Spleen (tissue), 11 donors: ENCODE measurements at regions not wholly inside any gene's neighbourhood (a gene's known extent, or its start where the extent isn't known, plus 50 kb on each side); places are given as distances from the start of the nearest gene placed in this dataset.

Experiments
- DNase-seq: peaks from one replicate; pipeline ENCODE4 v3.0.0-alpha.2; 2020
- H3K27ac ChIP-seq, 8 donors: fragments of 200-600 bp; sonication (generic) in 7 of 8; 1 replicate in 4 of 8; 2 replicates in 4 of 8; pipeline versions ENCODE4 v1.5.0 to v1.8.0; 2016 to 2021; ENCODE audit warnings: inconsistent platforms in 4 of 8, mild to moderate bottlenecking in 4 of 8, moderate library complexity in 1 of 8
- H3K27me3 ChIP-seq, 7 donors: fragments of 200-600 bp; sonication (generic) in 6 of 7; replicated peaks in 1 of 7; 1 replicate in 4 of 7; 2 replicates in 3 of 7; pipeline versions ENCODE4 v1.5.0 to v1.8.0; 2016 to 2021; ENCODE audit warnings: inconsistent platforms in 3 of 7, mild to moderate bottlenecking in 1 of 7
- H3K36me3 ChIP-seq, 6 donors: fragments of 200-600 bp; sonication (generic) in 5 of 6; 1 replicate in 4 of 6; 2 replicates in 2 of 6; pipeline versions ENCODE4 v1.5.0 to v1.8.0; 2016 to 2021; ENCODE audit warnings: inconsistent platforms in 2 of 6
- H3K4me1 ChIP-seq, 6 donors: fragments of 200-600 bp; sonication (generic) in 5 of 6; 1 replicate in 3 of 6; 2 replicates in 3 of 6; pipeline versions ENCODE4 v1.5.0 to v1.8.0; 2016 to 2021; ENCODE audit warnings: inconsistent platforms in 3 of 6
- H3K4me3 ChIP-seq, 8 donors: fragments of 200-600 bp; sonication (generic) in 7 of 8; 1 replicate in 4 of 8; 2 replicates in 4 of 8; pipeline versions ENCODE4 v1.5.0 to v1.8.0; 2016 to 2021; ENCODE audit warnings: inconsistent platforms in 4 of 8, mild to moderate bottlenecking in 4 of 8, moderate library complexity in 2 of 8
- H3K9me3 ChIP-seq, 8 donors: fragments of 200-600 bp; sonication (generic) in 7 of 8; 1 replicate in 4 of 8; 2 replicates in 4 of 8; pipeline versions ENCODE4 v1.5.0 to v1.8.0; 2016 to 2021; ENCODE audit warnings: inconsistent platforms in 4 of 8
- POLR2A ChIP-seq, 3 donors: fragments of 450-650 bp; IDR thresholded peaks; one replicate each; pipeline ENCODE4 v1.5.1; 2017; ENCODE audit warnings: antibody characterized with exemption in 3 of 3, mild to moderate bottlenecking in 1 of 3
- POLR2AphosphoS5 ChIP-seq, 3 donors: sonication (generic); formaldehyde crosslinking; IDR thresholded peaks; one replicate each; pipeline ENCODE4 v1.5.1; 2017; ENCODE audit warnings: antibody characterized with exemption in 3 of 3
- WGBS, 5 donors: extraction: QIAGEN DNeasy Blood & Tissue Kit in 3 of 5; methylation state at CpG; one replicate each; pipeline versions ENCODE4 v1.1.5 to v1.1.7; 2013 to 2018; 5-methylcytosine and 5-hydroxymethylcytosine counted together
- intact Hi-C: fragments of 100-400 bp; cut with DNase I; formaldehyde crosslinking; loops from one replicate; pipeline ENCODE4 v1.15.0; 2023; ENCODE audit warnings: low total_unique reads
- TF ChIP-seq, protein P1 (sequence below), 11 experiments: fragments of 200-600 bp in 7 of 11; fragments of 450-650 bp in 4 of 11; sonication (generic) in 4 of 11; IDR thresholded peaks in 8 of 11; conservative IDR thresholded peaks in 3 of 11; 1 replicate in 7 of 11; 2 replicates in 4 of 11; pipeline versions ENCODE4 v1.4.0 to v1.8.0; 2016 to 2021; ENCODE audit warnings: antibody characterized with exemption in 11 of 11, inconsistent platforms in 4 of 11, mild to moderate bottlenecking in 1 of 11
- donor health status: healthy with polysubstance abuse.
- donor health status: DM: no; HTN: no; CAD: no; lungs with moderate emphysema.
- donor health status: DM: no; HTN: no; CAD: no.
- donor health status: Bipolar disorder and iron deficiency.
- donor health status: healthy.
- donor health status: DM: no; HTN: no; CAD: no.
- donor health status: DM: yes; HTN: yes; CAD: no.

DNA sequence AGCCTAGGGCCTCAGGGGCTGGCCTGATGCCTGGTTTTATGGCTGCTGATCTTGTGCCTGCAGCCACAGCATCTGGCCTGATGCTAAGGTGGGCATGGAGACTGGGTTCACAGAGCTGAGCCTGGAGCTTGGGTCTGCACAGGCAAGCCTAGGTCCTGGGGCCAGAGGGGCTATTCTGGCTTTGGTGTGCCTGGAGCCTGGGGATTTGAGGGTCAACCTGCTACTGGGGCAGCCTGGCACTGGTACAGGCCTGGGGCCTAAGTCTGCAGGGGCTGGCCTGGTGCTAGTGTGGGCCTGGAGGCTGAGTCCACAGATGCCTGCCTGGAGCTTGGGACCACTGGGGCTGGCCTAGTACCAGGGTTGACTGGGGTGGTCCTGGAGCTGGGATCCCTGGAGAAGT is 481.8 kb upstream of the GHITM start:
- Histone ChIP-seq H3K27ac (no peak overlapping the region), H3K9me3 (peaks cover 0 to 6% (median 0%) of the 10 kb centered on the region in 8 donors), H3K27me3 (no peaks in the 10 kb centered on the region), H3K36me3 (no peaks in the 10 kb centered on the region), H3K4me1 (no peaks in the 10 kb centered on the region), H3K4me3 (no peak overlapping the region)
- no peak for DNase-seq
- intact Hi-C loops = no loop called here
- TF ChIP-seq POLR2A (IDR thresholded peaks at IDR 0.05) = no peak
- TF ChIP-seq, protein P1, sequence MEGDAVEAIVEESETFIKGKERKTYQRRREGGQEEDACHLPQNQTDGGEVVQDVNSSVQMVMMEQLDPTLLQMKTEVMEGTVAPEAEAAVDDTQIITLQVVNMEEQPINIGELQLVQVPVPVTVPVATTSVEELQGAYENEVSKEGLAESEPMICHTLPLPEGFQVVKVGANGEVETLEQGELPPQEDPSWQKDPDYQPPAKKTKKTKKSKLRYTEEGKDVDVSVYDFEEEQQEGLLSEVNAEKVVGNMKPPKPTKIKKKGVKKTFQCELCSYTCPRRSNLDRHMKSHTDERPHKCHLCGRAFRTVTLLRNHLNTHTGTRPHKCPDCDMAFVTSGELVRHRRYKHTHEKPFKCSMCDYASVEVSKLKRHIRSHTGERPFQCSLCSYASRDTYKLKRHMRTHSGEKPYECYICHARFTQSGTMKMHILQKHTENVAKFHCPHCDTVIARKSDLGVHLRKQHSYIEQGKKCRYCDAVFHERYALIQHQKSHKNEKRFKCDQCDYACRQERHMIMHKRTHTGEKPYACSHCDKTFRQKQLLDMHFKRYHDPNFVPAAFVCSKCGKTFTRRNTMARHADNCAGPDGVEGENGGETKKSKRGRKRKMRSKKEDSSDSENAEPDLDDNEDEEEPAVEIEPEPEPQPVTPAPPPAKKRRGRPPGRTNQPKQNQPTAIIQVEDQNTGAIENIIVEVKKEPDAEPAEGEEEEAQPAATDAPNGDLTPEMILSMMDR (IDR thresholded peaks at IDR 0.05 in 8 of 11, conservative IDR thresholded peaks at IDR 0.05 in 3 of 11) = no peak
- TF ChIP-seq POLR2AphosphoS5 (IDR thresholded peaks at IDR 0.05) = no peak

DNA sequence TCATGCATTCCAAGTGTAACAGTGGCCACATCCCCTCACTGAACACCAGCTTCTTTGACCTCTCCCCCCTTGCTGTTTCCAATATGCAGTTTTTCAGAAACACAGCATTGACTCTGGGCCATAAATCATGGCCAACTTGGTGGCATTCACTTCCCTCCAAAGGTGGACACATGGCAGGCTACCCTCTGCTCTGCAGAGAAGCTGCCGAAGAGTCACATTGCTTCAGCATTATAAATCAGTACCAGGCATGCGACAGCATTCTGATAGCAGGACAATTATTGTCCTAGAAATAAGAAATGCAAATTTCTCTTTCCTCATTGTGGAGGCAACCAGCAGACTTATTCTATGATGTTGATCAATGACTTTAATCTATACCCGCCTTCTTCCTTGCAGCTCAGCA is 475.4 kb upstream of the GHITM start:
- H3K4me1 ChIP-seq = no peaks in the 10 kb centered on the region
- no peaks in the 10 kb centered on the region for H3K36me3 ChIP-seq
- no peak overlapping the region for H3K4me3 ChIP-seq
- peaks cover 0 to 11% (median 0%) of the 10 kb centered on the region in 8 donors for H3K9me3 ChIP-seq
- 65 to 87% (median 72%) methylated on average over 3 of the region's 3 CpGs for WGBS, 5 donors
- no peak overlapping the region for H3K27ac ChIP-seq
- no peak for DNase-seq
- no peaks in the 10 kb centered on the region for H3K27me3 ChIP-seq
- TF ChIP-seq POLR2A (IDR thresholded peaks at IDR 0.05) (no peak), POLR2AphosphoS5 (IDR thresholded peaks at IDR 0.05) (no peak)
- TF ChIP-seq, protein P1 (IDR thresholded peaks at IDR 0.05 in 8 of 11, conservative IDR thresholded peaks at IDR 0.05 in 3 of 11) = no peak
- intact Hi-C loops = no loop called here

DNA sequence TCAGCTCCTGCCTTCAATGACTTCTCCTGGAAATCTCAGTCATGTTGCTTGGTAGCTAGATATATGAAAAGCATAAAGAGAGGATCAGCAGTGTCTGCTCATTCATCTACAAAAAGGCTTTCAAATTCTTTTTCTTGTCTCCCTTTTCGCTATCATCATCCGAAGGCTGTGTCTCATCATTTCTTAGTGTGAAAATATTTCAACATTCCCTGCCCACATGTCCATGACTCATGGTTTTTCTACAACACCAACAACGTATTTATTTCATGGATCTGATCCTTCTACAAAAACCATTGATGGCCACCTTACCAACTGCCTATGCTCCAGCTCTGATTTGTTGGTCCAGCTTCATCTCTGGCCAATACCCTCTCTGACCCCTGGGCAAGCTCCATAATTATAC is 472.5 kb upstream of the GHITM start:
- WGBS, 5 donors = 72 to 82% (median 80%) methylated on average over 3 of the region's 3 CpGs
- DNase-seq = no peak
- no peak overlapping the region for H3K27ac ChIP-seq
- TF ChIP-seq POLR2A (IDR thresholded peaks at IDR 0.05) (no peak), POLR2AphosphoS5 (IDR thresholded peaks at IDR 0.05) (no peak)
- TF ChIP-seq, protein P1 (IDR thresholded peaks at IDR 0.05 in 8 of 11, conservative IDR thresholded peaks at IDR 0.05 in 3 of 11) = no peak
- H3K36me3 ChIP-seq = no peaks in the 10 kb centered on the region
- H3K27me3 ChIP-seq = no peaks in the 10 kb centered on the region
- H3K9me3 ChIP-seq = peaks cover 0 to 11% (median 0%) of the 10 kb centered on the region in 8 donors
- intact Hi-C loops = no loop called here
- H3K4me1 ChIP-seq = no peaks in the 10 kb centered on the region
- no peak overlapping the region for H3K4me3 ChIP-seq

DNA sequence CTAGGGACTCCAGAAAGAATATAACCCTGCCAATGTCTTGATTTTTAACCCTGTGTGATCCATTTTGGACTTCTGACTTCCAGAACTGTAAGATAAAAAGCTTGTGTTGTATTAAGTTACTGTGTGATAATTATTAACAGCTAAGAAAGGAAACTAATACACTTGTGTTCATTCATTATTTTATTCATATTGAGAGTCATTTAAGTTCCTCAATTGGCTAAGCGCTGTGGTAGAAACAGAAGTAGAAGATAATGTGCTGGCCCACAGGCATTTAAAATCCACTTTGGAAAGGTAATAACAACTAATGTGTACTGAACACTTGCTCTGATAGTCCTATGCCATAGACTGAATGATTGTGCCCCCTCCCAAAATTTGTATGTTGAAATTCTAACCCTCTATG is 471.7 kb upstream of the GHITM start:
- DNase-seq = no peak
- Histone ChIP-seq H3K9me3 (peaks cover 0 to 11% (median 0%) of the 10 kb centered on the region in 8 donors), H3K27ac (no peak overlapping the region), H3K4me3 (no peak overlapping the region), H3K27me3 (no peaks in the 10 kb centered on the region), H3K4me1 (no peaks in the 10 kb centered on the region), H3K36me3 (no peaks in the 10 kb centered on the region)
- intact Hi-C loops = no loop called here
- TF ChIP-seq POLR2A (IDR thresholded peaks at IDR 0.05) (no peak), POLR2AphosphoS5 (IDR thresholded peaks at IDR 0.05) (no peak)
- TF ChIP-seq, protein P1 (IDR thresholded peaks at IDR 0.05 in 8 of 11, conservative IDR thresholded peaks at IDR 0.05 in 3 of 11) = no peak
- 80 to 100% (median 90%) methylated on average over 1 of the region's 1 CpG for WGBS, 5 donors
